ENCODE measurements at regions not wholly inside any gene's neighbourhood (a gene's known extent, or its start where the extent isn't known, plus 50 kb on each side); places are given as distances from the start of the nearest gene placed in this dataset.

- TF ChIP-seq CTCF (IDR thresholded peaks at IDR 0.05) (no peak), POLR2A (IDR thresholded peaks at IDR 0.05) (no peak), POLR2AphosphoS5 (IDR thresholded peaks at IDR 0.05) (no peak)
Measured at GRCh38 chr19:20413705-20414104, 151.9 kb downstream of the ZNF737 start.
